C1 segment of cervical spinal cord (tissue), 14 donors: ENCODE measurements at regions not wholly inside any gene's neighbourhood (a gene's known extent, or its start where the extent isn't known, plus 50 kb on each side); places are given as distances from the start of the nearest gene placed in this dataset.

Source experiments
- DNase-seq, 14 donors: peaks; one replicate each; lab custom pipeline; 2025; lab: John Stamatoyannopoulos, UW

DNA sequence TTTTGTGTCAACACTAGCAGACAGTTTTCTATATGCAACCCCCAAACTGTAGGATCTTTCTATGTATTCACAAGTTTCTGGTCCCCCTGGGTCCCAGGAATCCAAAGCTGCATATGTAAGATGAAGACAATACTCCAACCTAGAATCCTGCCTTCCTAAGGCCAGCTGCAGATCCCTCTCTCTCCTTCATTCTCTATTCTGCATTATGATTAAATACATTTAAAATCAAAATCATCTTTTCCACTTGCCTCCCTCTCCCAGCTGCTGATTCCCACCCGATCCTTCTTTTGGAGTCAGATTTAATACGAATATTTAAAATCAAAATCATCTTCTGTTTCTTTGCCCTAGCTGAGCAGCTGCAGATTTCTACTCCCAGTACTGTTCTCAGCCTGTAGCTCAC, 783.0 kb upstream of the ZEB2 start:
- DNase-seq = no peak

DNA sequence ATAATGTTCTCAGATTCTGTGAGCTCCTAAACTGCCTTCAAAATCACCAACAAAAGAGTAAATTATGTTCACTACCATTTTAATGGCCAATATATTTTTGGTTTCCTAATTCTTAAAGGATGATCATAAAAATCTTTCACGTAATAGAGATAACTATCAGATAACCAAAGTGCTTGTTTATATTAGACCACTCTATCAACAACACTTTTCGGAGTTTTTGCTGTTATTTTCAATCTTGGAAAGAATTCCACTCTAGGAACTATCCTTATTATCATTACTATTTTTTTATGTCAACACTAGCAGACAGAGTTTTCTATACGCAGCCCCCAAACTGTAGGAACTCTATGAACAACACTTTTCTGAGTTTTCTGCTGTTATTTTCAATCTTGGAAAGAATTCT, 782.5 kb upstream of the ZEB2 start:
- DNase-seq = no peak

DNA sequence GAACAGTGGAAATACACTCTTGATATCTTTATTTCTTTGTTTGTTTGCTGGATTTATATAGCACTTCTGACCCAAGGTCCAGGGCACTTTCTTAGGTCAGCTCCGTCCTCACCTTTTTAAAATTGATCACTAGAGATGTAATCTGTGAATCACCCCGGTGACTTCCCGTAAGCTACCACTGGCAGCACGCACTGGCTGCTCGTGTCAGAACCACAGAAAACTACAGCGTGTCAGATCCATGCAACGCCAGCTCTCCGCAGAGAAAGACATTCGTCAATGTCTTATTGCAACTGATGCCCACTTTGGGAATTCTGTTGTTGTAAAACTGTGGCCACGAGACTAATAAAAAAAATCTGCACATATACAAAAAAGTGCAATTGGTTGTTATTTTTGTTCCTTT, 779.4 kb upstream of the ZEB2 start:
- no peak for DNase-seq

DNA sequence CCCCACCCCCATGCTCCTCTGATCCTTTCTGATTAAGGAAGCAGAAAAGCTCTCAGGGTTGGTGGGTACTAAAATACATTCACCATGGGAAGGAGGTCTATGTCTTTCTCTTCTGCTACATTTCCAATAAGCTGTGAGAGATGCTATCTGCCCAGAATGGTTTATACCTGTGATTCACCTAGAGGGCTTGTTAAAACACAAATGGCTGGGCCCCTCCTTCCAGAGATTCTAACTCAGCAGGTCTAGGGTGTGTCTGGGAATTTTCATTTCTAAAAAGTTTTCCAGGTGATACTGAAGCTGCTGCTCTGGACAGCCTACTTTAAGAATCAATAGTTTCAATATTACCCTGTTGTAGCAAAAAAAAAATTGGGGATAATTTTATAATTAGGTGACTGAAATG, 772.2 kb upstream of the ZEB2 start:
- DNase-seq = no peak

DNA sequence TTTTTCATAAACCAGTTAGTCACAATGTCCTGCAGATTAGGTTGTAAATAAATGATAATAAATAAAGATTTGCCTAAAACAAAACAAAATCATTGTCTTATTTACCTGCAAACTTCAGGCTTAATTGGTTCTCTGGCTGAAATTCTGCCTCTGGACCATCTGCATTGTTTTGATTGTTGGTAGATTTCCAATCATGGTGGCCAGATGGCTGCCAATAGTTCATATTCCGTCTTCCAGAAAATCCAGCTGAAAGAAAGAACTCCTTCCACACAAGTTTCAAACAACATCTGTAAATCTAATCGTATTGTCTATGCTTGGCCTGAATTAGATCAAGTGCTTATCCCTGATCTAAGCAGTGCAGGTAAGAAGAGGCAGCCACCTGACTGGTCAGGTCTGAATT, 771.1 kb upstream of the ZEB2 start:
- no peak for DNase-seq

DNA sequence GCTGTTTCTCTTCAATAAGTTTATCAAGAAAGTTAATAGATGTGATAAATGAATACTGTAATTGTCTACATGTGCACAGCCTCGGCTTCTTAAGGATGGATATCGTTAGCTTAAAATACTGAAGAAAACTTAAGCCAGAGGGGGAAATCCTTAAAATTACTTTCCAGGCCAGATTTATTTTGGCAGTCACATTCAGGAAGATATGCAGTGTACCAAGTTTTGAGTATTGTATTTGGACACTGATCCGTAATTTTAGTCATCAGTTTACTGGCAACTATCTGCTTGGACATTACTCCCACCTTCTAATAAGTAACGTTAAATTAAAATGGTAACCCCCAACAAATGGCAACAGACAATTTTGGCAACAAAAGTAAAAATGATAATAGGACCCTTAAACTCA, 770.0 kb upstream of the ZEB2 start:
- DNase-seq = no peak

DNA sequence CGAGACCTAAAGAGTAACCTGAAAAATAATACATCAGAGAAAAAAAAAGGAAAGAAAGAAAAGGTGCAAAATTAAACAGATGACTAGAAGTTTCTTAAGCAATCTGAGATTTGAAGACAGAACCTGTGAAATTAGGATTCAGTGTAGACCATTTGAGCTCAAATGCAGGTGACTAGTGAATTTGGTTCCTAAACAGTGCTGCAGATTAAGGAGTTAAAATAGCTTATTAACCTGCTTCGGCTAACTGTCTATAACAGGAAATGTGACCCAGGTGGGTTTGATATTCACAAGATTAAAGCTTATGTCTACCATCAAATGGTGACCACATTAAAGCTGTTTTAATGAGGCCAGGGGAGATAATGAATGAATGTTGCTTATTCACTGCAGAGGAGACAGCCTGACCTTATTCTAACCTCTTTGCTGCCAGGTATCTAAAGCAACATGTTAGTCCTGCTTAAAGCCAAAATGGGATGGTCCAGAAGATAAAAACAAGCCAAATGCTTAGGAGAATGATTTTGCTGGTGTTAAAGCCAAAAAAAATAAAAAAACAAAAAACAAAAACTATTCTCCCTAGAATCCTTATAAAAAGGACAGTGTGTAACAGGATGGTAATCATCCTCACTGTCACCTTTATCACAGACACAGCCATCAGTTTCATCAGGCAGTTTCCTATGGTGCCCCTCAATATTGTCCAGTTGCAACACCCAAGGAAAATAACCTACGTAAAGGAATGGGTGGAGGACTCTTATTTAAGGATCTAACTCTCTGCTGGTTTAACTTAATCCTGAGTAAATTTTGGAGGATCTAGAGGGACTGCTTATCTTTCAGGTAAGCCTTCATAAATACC, 769.0 kb upstream of the ZEB2 start:
- no peak for DNase-seq

DNA sequence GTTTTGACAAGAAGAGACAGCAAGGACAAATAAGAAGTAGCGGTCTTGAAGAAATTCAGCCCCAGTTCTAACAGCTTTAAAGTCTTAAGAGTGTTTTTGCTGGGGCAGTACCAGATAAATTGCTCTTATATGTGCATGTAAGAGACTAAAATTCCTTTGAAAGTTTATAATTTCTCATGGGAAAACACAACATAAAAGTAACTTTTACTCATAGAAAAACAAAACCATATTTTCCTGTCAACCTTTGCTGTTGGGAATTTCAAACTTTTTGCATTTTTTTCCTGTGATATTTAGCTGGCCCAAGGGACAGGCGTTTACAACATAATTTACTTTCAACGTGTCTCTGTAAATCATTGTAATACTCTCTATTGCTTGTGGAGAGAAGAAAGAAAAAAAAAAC, 767.8 kb upstream of the ZEB2 start:
- no peak for DNase-seq

DNA sequence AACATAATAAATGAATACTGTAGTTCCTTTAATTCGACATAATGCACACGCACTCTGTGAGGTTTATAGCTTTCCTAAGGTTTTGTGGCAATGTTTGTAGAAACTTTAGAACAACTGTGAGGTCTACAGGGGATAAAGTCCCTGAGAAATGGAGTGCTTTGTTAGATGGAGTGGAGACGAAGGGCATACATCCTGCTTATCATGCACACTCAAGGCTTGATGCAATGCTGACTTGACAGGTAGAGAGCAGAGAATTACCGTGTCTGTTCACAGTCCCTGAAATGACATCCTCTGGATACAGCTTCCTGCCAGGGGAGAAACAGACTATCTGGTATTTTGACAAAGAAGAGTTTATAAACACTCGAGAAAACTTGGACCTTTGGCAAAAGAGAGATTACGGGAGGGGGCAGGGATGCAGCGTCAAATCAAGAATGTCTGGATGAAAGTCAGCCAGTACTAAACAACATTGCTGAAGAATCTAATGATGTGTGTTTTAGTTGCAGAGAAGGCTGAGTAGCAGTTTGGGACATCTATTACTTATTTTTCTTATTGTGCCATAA, 766.9 kb upstream of the ZEB2 start:
- DNase-seq = no peak

DNA sequence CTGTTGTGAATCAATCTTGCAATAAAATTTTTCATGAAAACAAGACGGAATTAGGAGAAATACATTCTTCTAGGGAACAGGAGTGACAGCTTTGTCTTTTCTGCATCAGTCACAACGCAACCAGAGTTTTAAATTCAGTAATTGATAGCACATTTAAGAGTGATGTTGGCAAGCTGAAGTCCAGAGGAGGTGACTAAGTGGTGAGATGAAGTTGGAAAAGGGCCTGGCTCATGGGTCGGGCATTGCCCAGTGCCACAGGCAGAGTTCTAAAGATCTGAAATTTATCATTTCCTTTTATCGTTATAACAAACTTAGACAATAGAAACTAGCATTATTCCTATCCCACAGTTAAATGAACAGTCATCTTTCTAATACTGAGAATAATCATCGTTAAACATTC, 764.6 kb upstream of the ZEB2 start:
- DNase-seq = no peak

DNA sequence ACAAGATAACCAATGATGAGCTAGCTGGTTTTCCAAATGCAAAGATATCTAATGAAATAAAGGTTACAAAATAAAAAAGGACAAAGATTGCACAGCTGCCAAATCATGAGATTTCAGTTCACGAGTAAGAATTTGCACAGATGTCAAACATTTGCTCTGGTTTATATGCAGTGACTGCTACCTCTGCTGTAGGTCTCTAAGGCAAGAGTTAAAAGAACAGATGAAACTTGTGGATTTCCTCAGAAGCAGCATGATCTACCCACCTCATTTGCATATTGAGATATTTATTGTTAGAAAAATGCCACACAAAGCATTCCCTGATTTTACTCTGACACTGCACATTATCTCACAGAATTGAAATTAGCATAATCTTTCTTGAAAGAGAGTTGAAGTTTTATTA, 763.2 kb upstream of the ZEB2 start:
- DNase-seq = no peak

DNA sequence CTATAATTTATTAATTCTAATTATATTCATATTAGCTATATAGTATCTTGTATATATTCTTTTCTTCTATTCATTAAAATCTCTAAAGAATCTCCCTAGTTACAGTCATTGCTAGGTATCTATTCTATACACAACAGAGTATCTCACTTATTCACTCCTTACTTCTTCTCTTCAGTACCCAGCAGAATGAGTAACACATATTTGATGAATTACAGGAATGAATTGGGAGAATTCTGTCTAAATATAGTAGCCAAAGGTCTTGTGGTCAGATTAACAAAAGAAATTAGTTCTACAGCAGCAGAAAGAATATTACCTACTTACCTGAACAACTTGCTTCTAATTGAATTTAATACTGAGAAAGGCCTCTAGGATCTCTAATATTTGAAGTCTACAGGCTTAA, 758.0 kb upstream of the ZEB2 start:
- DNase-seq = no peak

DNA sequence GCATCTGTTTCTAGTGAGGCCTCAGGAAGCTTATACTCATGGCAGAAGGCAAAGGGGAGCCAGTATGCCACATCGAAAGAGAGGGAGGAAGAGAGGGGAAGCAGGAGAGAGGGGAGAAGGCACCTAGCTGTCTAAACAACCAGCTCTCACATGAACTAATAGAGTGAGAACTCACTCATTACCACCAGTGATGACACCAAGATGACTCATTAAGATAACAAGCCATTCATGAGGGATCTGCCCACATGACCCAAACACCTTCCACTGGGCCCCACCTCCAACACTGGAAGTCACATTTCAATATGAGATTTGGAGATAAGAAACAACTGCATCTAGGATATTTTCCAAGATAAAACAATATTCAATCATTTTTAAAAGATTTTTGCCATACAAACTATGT, 753.9 kb upstream of the ZEB2 start:
- DNase-seq = no peak

DNA sequence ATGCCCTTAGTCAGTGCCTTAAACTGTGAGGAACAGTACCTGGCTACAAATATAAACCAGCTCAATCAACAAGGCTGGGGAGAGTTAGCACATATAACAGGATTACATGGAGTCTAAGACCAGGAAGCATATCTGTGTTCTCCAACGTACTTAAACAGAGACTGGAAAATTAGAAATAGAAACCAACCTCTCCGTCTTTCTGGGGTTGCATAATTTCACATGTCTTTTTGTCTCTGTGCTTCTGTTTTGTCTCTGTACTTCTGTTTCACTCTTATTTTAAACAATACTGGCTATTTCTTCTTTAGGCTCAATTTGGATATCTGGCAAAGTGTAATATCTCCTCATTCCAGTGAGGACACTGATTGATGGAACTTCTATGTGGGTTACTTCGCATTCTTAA, 749.0 kb upstream of the ZEB2 start:
- DNase-seq = no peak

DNA sequence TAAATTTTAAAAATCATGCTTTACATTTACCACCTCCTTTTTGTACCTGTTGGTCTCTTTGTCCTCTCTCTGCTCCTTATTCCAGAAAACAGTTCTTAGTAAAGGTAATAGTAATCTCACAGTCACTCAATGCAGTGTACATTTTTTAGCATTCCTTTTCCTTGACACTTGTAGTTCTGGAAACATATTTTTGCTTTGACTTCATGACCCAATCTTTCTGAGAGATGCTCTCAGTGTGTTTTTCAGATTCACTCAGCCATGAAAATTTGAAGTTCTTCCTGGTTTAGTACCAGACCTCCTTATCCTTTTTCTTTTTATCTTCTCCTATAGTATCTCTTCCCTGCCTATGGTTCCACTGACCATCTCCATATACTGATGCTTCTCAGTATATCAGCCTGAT, 747.5 kb upstream of the ZEB2 start:
- no peak for DNase-seq

DNA sequence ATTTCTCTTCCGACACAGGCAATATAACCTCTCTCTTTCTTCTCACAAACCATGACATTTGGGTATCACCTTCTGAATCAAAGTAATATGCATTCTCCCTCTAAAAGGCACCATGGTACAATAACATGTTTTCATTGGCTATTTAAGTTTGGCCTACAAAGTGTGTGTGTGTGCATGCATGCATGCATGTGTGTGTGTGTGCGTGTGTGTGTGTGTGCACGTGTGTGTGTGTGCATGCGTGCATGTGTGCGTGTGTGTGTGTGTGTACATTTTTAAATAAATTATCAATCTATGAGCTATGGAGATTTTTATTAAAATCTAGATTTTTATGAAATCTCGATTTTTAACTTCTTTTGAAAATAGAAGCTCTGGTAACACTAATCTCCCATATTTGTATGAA, 745.3 kb upstream of the ZEB2 start:
- no peak for DNase-seq

DNA sequence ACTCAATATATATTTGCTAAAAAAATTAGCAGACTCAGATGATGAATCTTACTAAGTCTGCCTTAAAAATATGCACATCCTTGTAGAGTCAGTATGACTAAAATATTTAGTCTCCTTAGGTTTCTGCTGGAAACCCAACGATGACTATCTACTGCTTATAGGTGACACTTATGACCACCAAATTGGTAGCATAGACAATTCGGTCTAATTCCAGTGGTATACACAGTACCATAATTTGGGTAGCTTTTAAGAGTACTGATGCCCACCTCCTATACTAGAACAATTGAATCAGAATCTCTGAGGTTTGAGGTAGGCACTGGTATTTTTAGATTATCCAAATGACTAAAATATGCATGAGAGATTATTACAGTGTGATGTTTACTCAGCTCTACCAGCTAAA, 740.8 kb upstream of the ZEB2 start:
- no peak for DNase-seq

DNA sequence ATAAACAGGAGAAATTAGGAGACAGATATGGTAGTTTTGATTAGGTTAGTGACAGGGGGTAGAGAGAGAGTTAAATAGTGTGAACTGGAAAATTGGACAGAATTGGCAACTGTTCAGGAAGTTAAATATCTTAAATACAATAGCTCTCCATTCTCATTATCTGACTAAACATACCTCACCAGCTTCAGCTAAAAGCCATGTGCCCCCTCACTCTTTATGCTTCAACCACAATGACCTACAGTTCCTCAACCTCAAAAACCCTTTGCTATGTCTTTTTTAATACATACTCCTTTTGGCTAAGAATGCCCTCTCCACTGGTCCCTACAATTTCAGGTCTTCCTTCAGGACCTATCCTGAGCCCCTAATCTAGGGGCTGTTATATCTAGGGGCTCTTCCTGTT, 740.2 kb upstream of the ZEB2 start:
- DNase-seq = no peak

DNA sequence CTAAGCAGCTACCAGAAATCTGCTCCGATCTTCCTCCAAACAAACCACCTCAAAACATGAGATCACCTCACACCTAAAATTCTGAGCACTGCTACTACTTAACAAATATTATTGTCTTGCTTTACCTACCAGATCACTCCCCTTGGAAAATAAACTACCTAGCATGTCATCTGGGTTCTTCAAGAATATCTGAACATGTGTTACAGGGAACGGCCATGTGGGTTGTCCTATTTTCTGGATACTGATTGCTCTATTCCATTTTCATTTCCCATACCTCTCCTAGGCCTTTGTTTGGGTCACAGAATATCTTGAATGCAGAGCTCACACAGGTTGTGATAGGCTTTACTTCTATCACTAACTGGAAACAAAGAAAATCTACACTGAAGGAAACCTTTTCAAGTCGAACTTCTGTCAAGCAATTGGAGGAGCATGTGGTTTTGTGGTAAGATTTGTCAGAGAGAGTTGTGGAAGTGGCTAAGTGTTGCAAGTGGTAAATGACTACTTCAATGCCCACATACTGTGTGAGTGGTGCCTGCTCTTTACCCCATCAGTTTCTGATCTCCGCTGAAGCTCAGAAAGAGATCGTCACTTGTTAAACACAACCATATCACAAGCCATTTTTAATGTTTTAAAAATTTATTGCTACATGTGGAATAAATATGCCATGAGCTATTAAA, 739.1 kb upstream of the ZEB2 start:
- DNase-seq = no peak

DNA sequence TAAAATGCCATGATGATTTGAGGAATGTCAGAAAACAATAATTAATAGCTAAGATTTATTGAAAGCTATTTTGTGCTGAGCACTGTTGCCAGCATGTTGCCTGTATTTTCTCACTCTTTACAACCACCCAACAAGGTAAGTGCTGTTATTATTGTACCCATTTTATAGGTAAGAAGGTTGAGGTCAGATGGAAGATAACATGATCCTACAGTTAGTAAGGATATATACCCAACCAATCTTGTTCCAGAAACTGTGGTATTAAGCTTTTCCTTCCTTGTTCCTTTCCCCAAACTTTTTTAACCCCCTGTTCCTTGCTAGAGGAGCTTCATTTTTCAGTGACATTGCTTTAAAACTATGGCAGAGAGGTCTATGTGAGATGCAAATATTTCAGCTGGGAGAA, 738.0 kb upstream of the ZEB2 start:
- DNase-seq = no peak

DNA sequence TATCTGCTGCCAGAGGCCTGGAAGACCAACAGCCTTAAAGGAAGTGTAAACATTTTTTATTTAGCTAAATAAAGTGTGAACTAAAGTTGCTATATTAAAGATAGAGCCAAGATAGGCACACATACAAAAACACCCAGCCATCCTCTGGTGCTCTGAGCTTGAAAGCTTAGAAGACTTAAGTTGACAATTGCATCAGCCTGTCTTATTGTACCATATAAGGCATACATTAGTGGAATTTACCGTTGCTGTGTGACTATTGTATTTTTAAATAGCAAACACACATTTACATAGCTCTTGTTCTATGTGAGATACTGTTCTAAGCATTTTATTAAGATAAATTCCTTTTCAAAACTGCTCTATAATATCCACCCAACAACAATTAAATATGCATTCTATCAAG, 736.6 kb upstream of the ZEB2 start:
- no peak for DNase-seq

DNA sequence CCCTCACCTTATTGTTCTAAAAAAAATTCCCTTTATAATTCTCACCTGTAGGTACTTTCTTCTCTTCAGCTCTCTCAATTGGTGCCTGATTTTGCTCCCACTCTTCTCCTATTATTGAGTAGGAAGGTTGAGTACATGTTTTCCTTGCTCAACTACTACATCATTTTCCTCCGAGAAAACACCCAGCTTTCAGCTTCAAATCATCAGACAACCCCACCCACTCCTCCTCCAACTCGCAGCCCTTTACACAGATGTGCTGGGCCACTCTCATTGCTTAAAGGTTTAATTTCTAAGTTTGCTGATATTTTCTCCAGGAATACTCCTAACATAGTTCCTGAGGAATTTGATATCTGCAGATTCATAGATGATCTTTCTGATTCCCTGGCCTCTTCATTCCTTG, 734.4 kb upstream of the ZEB2 start:
- DNase-seq = no peak

DNA sequence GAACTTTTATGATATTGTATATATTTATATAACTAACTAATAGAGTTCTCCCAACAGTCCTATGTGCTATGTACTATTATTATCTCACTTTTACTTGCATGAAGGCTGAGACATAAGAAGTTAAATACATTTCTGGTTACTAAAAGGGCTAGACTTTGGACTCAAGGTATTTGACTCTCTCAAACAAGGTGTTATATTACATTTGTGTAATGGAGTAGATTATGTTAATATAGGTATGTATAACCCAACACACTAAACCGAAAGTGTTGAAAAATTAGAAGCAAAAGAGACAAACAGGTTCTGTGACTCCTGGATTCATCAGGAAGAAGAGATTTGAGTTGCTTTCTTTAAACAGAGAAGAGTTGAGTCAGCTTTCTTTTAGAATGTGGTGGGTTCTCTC, 733.6 kb upstream of the ZEB2 start:
- DNase-seq = no peak
